HEK293 (cell line): ENCODE measurements at regions not wholly inside any gene's neighbourhood (a gene's known extent, or its start where the extent isn't known, plus 50 kb on each side); places are given as distances from the start of the nearest gene placed in this dataset.

Experiments
- CTCF ChIP-seq: fragments of 450-650 bp; formaldehyde crosslinking; IDR thresholded peaks from 2 replicates; pipeline ENCODE4 v1.5.1; 2016; ENCODE audit warnings: missing biosample characterization, missing genetic modification characterization
- YY1 ChIP-seq: fragments of 450-650 bp; formaldehyde crosslinking; IDR thresholded peaks from 2 replicates; pipeline ENCODE4 v1.5.1; 2018; ENCODE audit warnings: missing biosample characterization, missing genetic modification characterization
- ZNF146 ChIP-seq: fragments of 450-650 bp; formaldehyde crosslinking; IDR thresholded peaks from 2 replicates; pipeline ENCODE4 v1.5.1; 2016; ENCODE audit warnings: missing biosample characterization, missing genetic modification characterization
- ZNF274 ChIP-seq, 2 experiments: fragments of 200-500 bp in 1 of 2; fragments of 450-650 bp in 1 of 2; sonication (Bioruptor generic) in 1 of 2; formaldehyde crosslinking in 1 of 2; IDR thresholded peaks; 2 replicates each; pipeline versions ENCODE4 v1.5.1 to v1.6.1; 2014 to 2016; ENCODE audit warnings: borderline replicate concordance in 1 of 2, inconsistent platforms in 1 of 2, low read length in 1 of 2, missing biosample characterization in 1 of 2, missing genetic modification characterization in 1 of 2
- ZNF658 ChIP-seq: fragments of 450-650 bp; formaldehyde crosslinking; IDR thresholded peaks from 2 replicates; pipeline ENCODE4; 2016; ENCODE audit warnings: missing biosample characterization, missing genetic modification characterization
- TF ChIP-seq, protein P1 (sequence below): fragments of 450-650 bp; formaldehyde crosslinking; IDR thresholded peaks from 2 replicates; pipeline ENCODE4 v1.5.1; 2016; ENCODE audit warnings: missing biosample characterization, missing genetic modification characterization

- TF ChIP-seq CTCF (tag by site-specific recombination) (no peak), ZNF274 (IDR thresholded peaks at IDR 0.05; ENCODE audit: low read length) (no peak), ZNF274 (tag by site-specific recombination; IDR thresholded peaks at IDR 0.05; ENCODE audit: borderline replicate concordance) (no peak), ZNF146 (tag by site-specific recombination) (no peak), YY1 (tag by site-specific recombination) (no peak), ZNF658 (tag by site-specific recombination) (no peak)
- TF ChIP-seq, protein P1, sequence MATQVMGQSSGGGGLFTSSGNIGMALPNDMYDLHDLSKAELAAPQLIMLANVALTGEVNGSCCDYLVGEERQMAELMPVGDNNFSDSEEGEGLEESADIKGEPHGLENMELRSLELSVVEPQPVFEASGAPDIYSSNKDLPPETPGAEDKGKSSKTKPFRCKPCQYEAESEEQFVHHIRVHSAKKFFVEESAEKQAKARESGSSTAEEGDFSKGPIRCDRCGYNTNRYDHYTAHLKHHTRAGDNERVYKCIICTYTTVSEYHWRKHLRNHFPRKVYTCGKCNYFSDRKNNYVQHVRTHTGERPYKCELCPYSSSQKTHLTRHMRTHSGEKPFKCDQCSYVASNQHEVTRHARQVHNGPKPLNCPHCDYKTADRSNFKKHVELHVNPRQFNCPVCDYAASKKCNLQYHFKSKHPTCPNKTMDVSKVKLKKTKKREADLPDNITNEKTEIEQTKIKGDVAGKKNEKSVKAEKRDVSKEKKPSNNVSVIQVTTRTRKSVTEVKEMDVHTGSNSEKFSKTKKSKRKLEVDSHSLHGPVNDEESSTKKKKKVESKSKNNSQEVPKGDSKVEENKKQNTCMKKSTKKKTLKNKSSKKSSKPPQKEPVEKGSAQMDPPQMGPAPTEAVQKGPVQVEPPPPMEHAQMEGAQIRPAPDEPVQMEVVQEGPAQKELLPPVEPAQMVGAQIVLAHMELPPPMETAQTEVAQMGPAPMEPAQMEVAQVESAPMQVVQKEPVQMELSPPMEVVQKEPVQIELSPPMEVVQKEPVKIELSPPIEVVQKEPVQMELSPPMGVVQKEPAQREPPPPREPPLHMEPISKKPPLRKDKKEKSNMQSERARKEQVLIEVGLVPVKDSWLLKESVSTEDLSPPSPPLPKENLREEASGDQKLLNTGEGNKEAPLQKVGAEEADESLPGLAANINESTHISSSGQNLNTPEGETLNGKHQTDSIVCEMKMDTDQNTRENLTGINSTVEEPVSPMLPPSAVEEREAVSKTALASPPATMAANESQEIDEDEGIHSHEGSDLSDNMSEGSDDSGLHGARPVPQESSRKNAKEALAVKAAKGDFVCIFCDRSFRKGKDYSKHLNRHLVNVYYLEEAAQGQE (tag by site-specific recombination): no peak
Observed at GRCh38 chr2:106257135-106257534, 63.0 kb upstream of the UXS1 start.
